Left lung (tissue), 4 donors: ENCODE measurements at regions not wholly inside any gene's neighbourhood (a gene's known extent, or its start where the extent isn't known, plus 50 kb on each side); places are given as distances from the start of the nearest gene placed in this dataset.
A peak's percentile ranks its signal among the peaks of the same experiment; 100 is the strongest.
"Not testable (repeated sequence)": the region's sequence is repeated elsewhere in the genome, so short reads cannot be mapped to it uniquely, and the experiment has no call there.

Experiments used
- ATAC-seq: fragments of 200-7000 bp; cut with Tn5 transposase; one replicate; pipeline ENCODE4 v1.9.1; 2020; ENCODE audit warnings: moderate library complexity
- DNase-seq, 4 donors: peaks; one replicate each; pipeline ENCODE4 v3.0.0-alpha.2; 2013 to 2020
- H3K27ac ChIP-seq, 2 donors: fragments of 200-600 bp; sonication (generic) in 1 of 2; one replicate each; pipeline versions ENCODE4 v1.5.0 to v1.8.0; 2020 to 2021
- H3K27me3 ChIP-seq, 2 donors: fragments of 200-600 bp; sonication (generic) in 1 of 2; one replicate each; pipeline versions ENCODE4 v1.5.0 to v1.8.0; 2020 to 2021
- H3K36me3 ChIP-seq, 2 donors: fragments of 200-600 bp; sonication (generic) in 1 of 2; one replicate each; pipeline versions ENCODE4 v1.5.0 to v1.8.0; 2020 to 2021
- H3K4me1 ChIP-seq, 2 donors: fragments of 200-600 bp; one replicate each; pipeline ENCODE4 v1.8.0; 2021
- H3K4me3 ChIP-seq, 2 donors: fragments of 200-600 bp; sonication (generic) in 1 of 2; one replicate each; pipeline versions ENCODE4 v1.5.0 to v1.8.0; 2020 to 2021; ENCODE audit warnings: mild to moderate bottlenecking in 1 of 2
- H3K9me3 ChIP-seq, 2 donors: fragments of 200-600 bp; sonication (generic) in 1 of 2; one replicate each; pipeline versions ENCODE4 v1.5.0 to v1.8.0; 2020 to 2021
- CTCF ChIP-seq, 2 donors: fragments of 200-600 bp; sonication (generic) in 1 of 2; IDR thresholded peaks; one replicate each; pipeline versions ENCODE4 v1.5.0 to v1.8.0; 2021; ENCODE audit warnings: antibody characterized with exemption in 2 of 2
- intact Hi-C, 2 donors: fragments of 100-400 bp; cut with DNase I; formaldehyde crosslinking; loops; one replicate each; pipeline versions ENCODE4 v1.11.2 to v1.14.2; 2022
- donor health status: DM: no; HTN: yes; CAD: no.
- donor health status: DM: no; HTN: no; CAD: no.

- peak overlapping the region; percentile 53 to 71 for H3K27ac ChIP-seq
- no peaks in the 10 kb centered on the region for H3K36me3 ChIP-seq
- H3K27me3 ChIP-seq, result no peaks in the 10 kb centered on the region
- intact Hi-C loops, result no loop called here
- no peaks in the 10 kb centered on the region for H3K9me3 ChIP-seq
- TF ChIP-seq CTCF (IDR thresholded peaks at IDR 0.05), result no peak
- no peak overlapping the region for H3K4me3 ChIP-seq
- DNase-seq (no peak), ATAC-seq (no peak)
- peaks cover 11 to 28% of the 10 kb centered on the region in 2 donors for H3K4me1 ChIP-seq
These were observed 166.7 kb downstream of the SLC38A4 start for GRCh38 chr12:46659032-46659650.

- H3K9me3 ChIP-seq, result no peaks in the 10 kb centered on the region
- no peaks in the 10 kb centered on the region for H3K27me3 ChIP-seq
- DNase-seq, result no peak
- no peak for TF ChIP-seq CTCF (IDR thresholded peaks at IDR 0.05)
- intact Hi-C loops, result no loop called here
- no peaks in the 10 kb centered on the region for H3K36me3 ChIP-seq
- H3K4me3 ChIP-seq, result no peak overlapping the region
- H3K27ac ChIP-seq, result peak overlapping the region in 1 of 2 donors; percentile 30
- no peak for ATAC-seq
- peaks cover 11 to 28% of the 10 kb centered on the region in 2 donors for H3K4me1 ChIP-seq
These were observed 168.1 kb downstream of the SLC38A4 start for GRCh38 chr12:46657453-46658411.

GRCh38 chr12:46655984-46656383 is 169.8 kb downstream of the SLC38A4 start:
- intact Hi-C loops, H3K4me3 ChIP-seq, DNase-seq, H3K36me3 ChIP-seq, H3K27ac ChIP-seq, H3K9me3 ChIP-seq, ATAC-seq, H3K27me3 ChIP-seq: not testable (repeated sequence)
- peaks cover 11 to 18% of the 10 kb centered on the region in 2 donors for H3K4me1 ChIP-seq

- no peaks in the 10 kb centered on the region for H3K27me3 ChIP-seq
- no peak overlapping the region for H3K4me3 ChIP-seq
- no peaks in the 10 kb centered on the region for H3K9me3 ChIP-seq
- ATAC-seq (no peak), DNase-seq (no peak)
- TF ChIP-seq CTCF (IDR thresholded peaks at IDR 0.05), result no peak
- intact Hi-C loops, result no loop called here
- no peak overlapping the region for H3K27ac ChIP-seq
- H3K4me1 ChIP-seq, result no peaks in the 10 kb centered on the region
- no peaks in the 10 kb centered on the region for H3K36me3 ChIP-seq
These were observed 172.5 kb downstream of the SLC38A4 start for GRCh38 chr12:46653311-46653710.

- no peak overlapping the region for H3K27ac ChIP-seq
- no peaks in the 10 kb centered on the region for H3K36me3 ChIP-seq
- no peak for ATAC-seq
- no peaks in the 10 kb centered on the region for H3K4me1 ChIP-seq
- intact Hi-C loops, result no loop called here
- no peak for TF ChIP-seq CTCF (IDR thresholded peaks at IDR 0.05)
- no peak for DNase-seq
- H3K27me3 ChIP-seq, result no peaks in the 10 kb centered on the region
- H3K4me3 ChIP-seq, result no peak overlapping the region
- H3K9me3 ChIP-seq, result no peaks in the 10 kb centered on the region
These were observed 173.1 kb downstream of the SLC38A4 start for GRCh38 chr12:46652692-46653091.
